HUES6 (cell line): ENCODE measurements at regions not wholly inside any gene's neighbourhood (a gene's known extent, or its start where the extent isn't known, plus 50 kb on each side); places are given as distances from the start of the nearest gene placed in this dataset.
"Not testable (repeated sequence)": the region's sequence is repeated elsewhere in the genome, so short reads cannot be mapped to it uniquely, and the experiment has no call there.

Experiments used
- H3K27ac ChIP-seq: 2 replicates; pipeline ENCODE4 v1.7.0; 2013; ENCODE audit warnings: low read depth, mild to moderate bottlenecking, low read length, inconsistent platforms
- H3K27me3 ChIP-seq: 2 replicates; pipeline ENCODE4 v1.6.1; 2013; ENCODE audit warnings: low read length; ENCODE audit not compliant: control insufficient read depth, insufficient read depth
- H3K36me3 ChIP-seq: 2 replicates; pipeline ENCODE4 v1.6.1; 2013; ENCODE audit warnings: low read length; ENCODE audit not compliant: control insufficient read depth, insufficient read depth
- H3K4me1 ChIP-seq: 2 replicates; pipeline ENCODE4 v1.6.1; 2013; ENCODE audit warnings: low read length; ENCODE audit not compliant: control insufficient read depth, insufficient read depth
- H3K4me3 ChIP-seq: 2 replicates; pipeline ENCODE4 v1.5.1; 2013; ENCODE audit warnings: low read depth, low read length
- H3K9ac ChIP-seq: one replicate; pipeline ENCODE4 v1.6.1; 2013; ENCODE audit warnings: mild to moderate bottlenecking, low read length
- H3K9me3 ChIP-seq: 2 replicates; pipeline ENCODE4 v1.6.1; 2013; ENCODE audit warnings: low read depth, low read length; ENCODE audit not compliant: control insufficient read depth, insufficient read depth

GRCh38 chr7:29674626-29675025 lies 111.0 kb downstream of the PRR15 start:
- H3K27ac ChIP-seq, H3K9ac ChIP-seq, H3K36me3 ChIP-seq, H3K27me3 ChIP-seq, H3K4me1 ChIP-seq, H3K4me3 ChIP-seq, H3K9me3 ChIP-seq: not testable (repeated sequence)

- not testable (repeated sequence) for H3K4me3 ChIP-seq, H3K9ac ChIP-seq, H3K36me3 ChIP-seq, H3K27me3 ChIP-seq, H3K27ac ChIP-seq, H3K4me1 ChIP-seq, H3K9me3 ChIP-seq
These were observed 113.6 kb downstream of the PRR15 start for GRCh38 chr7:29677254-29677653.

DNA sequence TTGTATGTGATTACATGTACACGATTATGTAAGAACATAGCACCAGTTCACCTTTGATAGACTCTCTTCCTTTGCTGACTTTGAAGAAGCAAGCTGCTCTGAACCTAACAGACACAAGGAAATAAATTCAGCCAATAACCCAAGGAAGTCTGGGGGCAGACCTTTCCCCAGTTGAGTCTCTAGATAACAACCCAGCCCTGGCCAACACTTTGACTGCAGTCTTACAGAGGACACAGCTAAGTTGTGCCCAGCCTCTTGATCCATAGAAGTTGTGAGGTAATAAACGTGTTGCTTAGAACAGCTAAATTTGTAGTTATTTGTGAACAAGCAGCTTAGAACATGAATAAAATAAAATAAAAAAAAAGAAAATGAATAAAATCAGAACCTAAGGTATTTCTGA lies 116.3 kb downstream of the PRR15 start:
- H3K9ac ChIP-seq, H3K4me3 ChIP-seq, H3K27me3 ChIP-seq, H3K9me3 ChIP-seq, H3K36me3 ChIP-seq, H3K27ac ChIP-seq, H3K4me1 ChIP-seq: not testable (repeated sequence)

DNA sequence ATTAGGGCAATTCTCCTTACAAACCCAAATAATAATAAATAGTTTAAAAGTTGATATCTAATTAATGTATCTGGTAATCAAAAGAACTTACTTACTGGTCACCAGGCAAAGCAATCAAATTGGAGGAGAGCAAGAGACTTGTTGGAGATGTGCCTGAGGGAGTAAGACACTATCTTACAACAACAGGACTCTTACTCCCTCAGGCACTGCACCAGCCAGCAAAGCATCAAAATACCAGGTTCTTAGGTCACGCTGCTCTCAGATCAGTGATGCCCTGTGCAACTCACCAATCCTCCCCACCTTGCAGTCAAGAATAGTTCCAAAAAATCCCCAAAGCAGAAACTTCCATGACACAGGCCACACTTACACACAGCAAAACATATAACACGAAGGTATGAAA lies 117.0 kb downstream of the PRR15 start:
- not testable (repeated sequence) for H3K36me3 ChIP-seq, H3K27me3 ChIP-seq, H3K27ac ChIP-seq, H3K9ac ChIP-seq, H3K9me3 ChIP-seq, H3K4me3 ChIP-seq, H3K4me1 ChIP-seq

GRCh38 chr7:29684151-29684786 lies 120.6 kb downstream of the PRR15 start:
- not testable (repeated sequence) for H3K36me3 ChIP-seq, H3K27me3 ChIP-seq, H3K4me1 ChIP-seq, H3K9me3 ChIP-seq, H3K27ac ChIP-seq
- Histone ChIP-seq H3K9ac (peak overlapping the region; percentile 83), H3K4me3 (peak overlapping the region; percentile 88)

DNA sequence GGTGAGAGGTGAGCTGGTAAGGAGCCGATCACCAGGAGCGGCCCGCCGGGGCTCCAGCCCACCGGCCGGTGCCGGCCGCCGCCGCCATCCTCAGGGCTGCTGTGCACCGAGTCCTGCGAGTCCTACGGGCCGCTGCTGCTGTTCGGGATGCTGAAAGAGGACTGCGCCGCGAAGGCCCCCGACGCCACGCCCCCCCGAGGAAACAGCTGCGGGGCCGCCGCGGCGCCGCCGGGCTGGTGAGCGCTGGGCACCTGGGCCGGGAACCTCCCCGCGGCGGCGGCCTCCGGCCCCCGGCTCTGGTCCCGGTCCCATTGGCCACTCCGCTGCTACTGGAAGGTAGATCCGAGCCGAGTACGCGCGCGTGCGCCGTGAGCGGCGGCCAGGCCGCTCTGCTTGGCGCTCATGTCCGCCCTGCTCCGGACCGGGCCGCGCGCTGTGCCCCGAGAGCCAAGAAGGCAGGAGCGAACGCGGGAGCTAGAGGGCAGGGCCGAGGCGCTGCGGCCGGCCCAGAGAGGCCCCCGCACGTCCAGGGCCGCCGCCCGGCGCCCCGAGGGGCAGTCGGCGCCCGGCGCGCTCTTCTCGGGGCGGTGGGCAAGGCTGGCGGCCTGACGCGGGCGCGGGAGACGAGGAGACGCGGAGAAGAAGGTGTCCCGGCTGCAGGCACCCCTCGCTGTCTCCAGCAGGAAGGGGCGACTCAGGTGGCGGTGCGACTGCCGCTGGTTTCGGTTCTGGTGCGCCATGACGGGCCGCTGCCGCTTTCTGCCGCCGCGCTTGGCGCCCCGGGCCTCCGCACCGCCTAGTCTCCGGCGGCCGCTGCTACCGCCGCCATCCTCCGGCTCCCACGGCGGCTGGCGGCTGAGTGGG lies 121.3 kb upstream of the WIPF3 start:
- Histone ChIP-seq H3K4me1 (no peaks in the 10 kb centered on the region), H3K4me3 (peak overlapping the region; percentile 88), H3K9ac (peak overlapping the region; percentile 83), H3K27me3 (no peaks in the 10 kb centered on the region), H3K36me3 (no peaks in the 10 kb centered on the region), H3K27ac (no peak overlapping the region), H3K9me3 (no peaks in the 10 kb centered on the region)

GRCh38 chr7:29685651-29686271 lies 120.5 kb upstream of the WIPF3 start:
- H3K27me3 ChIP-seq, H3K36me3 ChIP-seq, H3K9ac ChIP-seq, H3K9me3 ChIP-seq, H3K4me1 ChIP-seq, H3K27ac ChIP-seq: not testable (repeated sequence)
- peak overlapping the region; percentile 88 for H3K4me3 ChIP-seq

DNA sequence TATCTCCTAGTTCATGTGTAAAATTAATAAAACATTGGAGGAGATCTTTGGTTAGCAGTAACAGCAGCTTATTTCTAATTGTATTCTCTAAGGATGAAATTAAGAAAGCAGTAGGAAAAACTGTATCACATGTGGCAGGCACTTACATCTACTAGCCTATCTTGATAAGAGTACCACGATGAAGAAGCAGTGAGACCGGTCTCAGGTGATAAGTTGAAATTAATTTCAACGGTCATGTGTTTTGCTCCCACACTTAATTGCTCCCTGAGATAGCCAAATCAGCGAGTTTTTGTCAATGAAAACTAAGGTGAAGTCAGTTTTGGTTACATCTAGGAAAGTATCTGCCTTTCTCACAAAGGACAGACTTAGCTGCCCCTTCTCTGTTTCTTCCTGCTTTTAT lies 115.8 kb upstream of the WIPF3 start:
- H3K9me3 ChIP-seq, H3K9ac ChIP-seq, H3K27ac ChIP-seq, H3K4me1 ChIP-seq, H3K36me3 ChIP-seq, H3K4me3 ChIP-seq, H3K27me3 ChIP-seq: not testable (repeated sequence)

DNA sequence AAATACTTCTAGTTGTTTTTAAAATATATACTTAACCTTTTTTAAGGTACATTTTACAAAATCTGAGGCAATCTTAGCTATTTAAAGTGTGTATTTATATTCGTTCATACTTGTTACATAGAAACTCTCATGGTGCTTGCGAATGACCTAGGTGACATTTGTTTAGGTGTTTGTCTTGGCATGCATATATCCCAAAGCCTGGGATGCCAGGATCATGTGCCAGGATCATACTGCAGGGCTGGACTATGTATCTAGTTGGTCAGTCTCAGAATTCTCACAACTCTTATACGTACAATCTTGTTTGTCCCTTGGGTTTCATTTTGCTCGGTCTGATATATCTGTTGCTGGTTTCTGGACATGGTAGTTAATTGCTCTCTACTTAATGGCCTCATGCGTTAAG lies 109.9 kb upstream of the WIPF3 start:
- H3K27me3 ChIP-seq, H3K9me3 ChIP-seq, H3K4me1 ChIP-seq, H3K4me3 ChIP-seq, H3K36me3 ChIP-seq, H3K9ac ChIP-seq, H3K27ac ChIP-seq: not testable (repeated sequence)

DNA sequence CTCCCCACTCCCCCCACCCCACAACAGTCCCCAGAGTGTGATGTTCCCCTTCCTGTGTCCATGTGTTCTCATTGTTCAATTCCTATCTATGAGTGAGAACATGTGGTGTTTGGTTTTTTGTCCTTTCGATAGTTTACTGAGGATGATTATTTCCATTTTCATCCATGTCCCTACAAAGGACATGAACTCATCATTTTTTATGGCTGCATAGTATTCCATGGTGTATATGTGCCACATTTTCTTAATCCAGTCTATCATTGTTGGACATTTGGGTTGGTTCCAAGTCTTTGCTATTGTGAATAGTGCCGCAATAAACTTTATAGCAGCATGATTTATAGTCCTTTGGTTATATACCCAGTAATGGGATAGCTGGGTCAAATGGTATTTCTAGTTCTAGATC lies 106.6 kb upstream of the WIPF3 start:
- not testable (repeated sequence) for H3K9ac ChIP-seq, H3K27ac ChIP-seq, H3K36me3 ChIP-seq, H3K9me3 ChIP-seq, H3K4me1 ChIP-seq, H3K27me3 ChIP-seq, H3K4me3 ChIP-seq

- not testable (repeated sequence) for H3K27ac ChIP-seq, H3K9ac ChIP-seq, H3K9me3 ChIP-seq, H3K4me1 ChIP-seq, H3K27me3 ChIP-seq, H3K36me3 ChIP-seq, H3K4me3 ChIP-seq
These were observed 104.8 kb upstream of the WIPF3 start for GRCh38 chr7:29701540-29701939.
